HEK293 (cell line): ENCODE measurements at regions not wholly inside any gene's neighbourhood (a gene's known extent, or its start where the extent isn't known, plus 50 kb on each side); places are given as distances from the start of the nearest gene placed in this dataset.

Experiments used
- GLIS1 ChIP-seq: fragments of 450-650 bp; formaldehyde crosslinking; IDR thresholded peaks from 2 replicates; pipeline ENCODE4 v1.5.1; 2016; ENCODE audit warnings: missing biosample characterization, missing genetic modification characterization
- KLF16 ChIP-seq: fragments of 450-650 bp; formaldehyde crosslinking; IDR thresholded peaks from 2 replicates; pipeline ENCODE4 v1.5.1; 2017; ENCODE audit warnings: missing biosample characterization, missing genetic modification characterization
- MYNN ChIP-seq: fragments of 450-650 bp; formaldehyde crosslinking; IDR thresholded peaks from 2 replicates; pipeline ENCODE4 v1.5.1; 2016; ENCODE audit warnings: missing biosample characterization, missing genetic modification characterization, borderline replicate concordance
- ZBTB21 ChIP-seq: fragments of 450-650 bp; formaldehyde crosslinking; IDR thresholded peaks from 2 replicates; pipeline ENCODE4 v1.5.1; 2017; ENCODE audit warnings: missing biosample characterization, missing genetic modification characterization
- ZNF114 ChIP-seq: fragments of 450-650 bp; formaldehyde crosslinking; IDR thresholded peaks from 2 replicates; pipeline ENCODE4 v1.5.0; 2017; ENCODE audit warnings: missing biosample characterization, missing genetic modification characterization
- ZNF776 ChIP-seq: fragments of 450-650 bp; formaldehyde crosslinking; IDR thresholded peaks from 2 replicates; pipeline ENCODE4 v1.5.0; 2017; ENCODE audit warnings: missing biosample characterization, missing genetic modification characterization, borderline replicate concordance
- ZSCAN30 ChIP-seq: fragments of 450-650 bp; IDR thresholded peaks from 2 replicates; pipeline ENCODE4 v1.5.1; 2018; ENCODE audit warnings: missing biosample characterization, mild to moderate bottlenecking, missing genetic modification characterization, moderate library complexity
- TF ChIP-seq, protein P1 (sequence below): fragments of 450-650 bp; formaldehyde crosslinking; IDR thresholded peaks from 2 replicates; pipeline ENCODE4 v1.5.1; 2016; ENCODE audit warnings: missing biosample characterization, missing genetic modification characterization
- TF ChIP-seq, protein P2 (sequence below): fragments of 450-650 bp; formaldehyde crosslinking; IDR thresholded peaks from 2 replicates; pipeline ENCODE4 v1.5.1; 2016; ENCODE audit warnings: missing biosample characterization, missing genetic modification characterization
- TF ChIP-seq, protein P3 (sequence below): fragments of 450-650 bp; formaldehyde crosslinking; IDR thresholded peaks from 2 replicates; pipeline ENCODE4 v1.5.1; 2016; ENCODE audit warnings: missing biosample characterization, missing genetic modification characterization

DNA sequence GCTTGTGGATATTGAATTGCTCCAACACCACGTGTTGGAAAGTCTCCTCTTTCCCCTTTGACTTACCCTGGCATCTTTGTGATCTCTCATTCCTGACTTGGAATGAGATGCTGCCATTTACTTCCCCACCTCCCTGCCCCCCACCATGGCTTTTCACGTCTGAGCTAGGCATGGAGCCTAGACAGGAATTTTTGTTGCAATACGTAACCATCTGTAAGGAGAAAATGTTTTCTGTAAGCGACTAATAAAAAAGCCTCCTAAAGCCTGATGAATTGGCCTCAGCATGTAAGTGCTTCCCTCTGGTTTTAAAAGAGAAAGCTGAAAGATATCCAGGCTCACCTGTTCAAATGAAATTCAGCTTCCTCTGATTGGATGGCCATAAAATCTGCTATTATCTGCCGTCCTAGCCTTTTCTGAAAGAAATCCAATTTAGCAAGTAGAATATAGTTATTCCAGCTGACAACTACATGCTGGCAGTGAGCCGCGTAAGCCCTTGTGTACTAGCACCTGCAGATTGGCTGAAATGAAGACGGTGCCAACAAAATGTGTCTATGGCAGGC, 200.1 kb downstream of the NSG2 start:
- TF ChIP-seq, protein P1, sequence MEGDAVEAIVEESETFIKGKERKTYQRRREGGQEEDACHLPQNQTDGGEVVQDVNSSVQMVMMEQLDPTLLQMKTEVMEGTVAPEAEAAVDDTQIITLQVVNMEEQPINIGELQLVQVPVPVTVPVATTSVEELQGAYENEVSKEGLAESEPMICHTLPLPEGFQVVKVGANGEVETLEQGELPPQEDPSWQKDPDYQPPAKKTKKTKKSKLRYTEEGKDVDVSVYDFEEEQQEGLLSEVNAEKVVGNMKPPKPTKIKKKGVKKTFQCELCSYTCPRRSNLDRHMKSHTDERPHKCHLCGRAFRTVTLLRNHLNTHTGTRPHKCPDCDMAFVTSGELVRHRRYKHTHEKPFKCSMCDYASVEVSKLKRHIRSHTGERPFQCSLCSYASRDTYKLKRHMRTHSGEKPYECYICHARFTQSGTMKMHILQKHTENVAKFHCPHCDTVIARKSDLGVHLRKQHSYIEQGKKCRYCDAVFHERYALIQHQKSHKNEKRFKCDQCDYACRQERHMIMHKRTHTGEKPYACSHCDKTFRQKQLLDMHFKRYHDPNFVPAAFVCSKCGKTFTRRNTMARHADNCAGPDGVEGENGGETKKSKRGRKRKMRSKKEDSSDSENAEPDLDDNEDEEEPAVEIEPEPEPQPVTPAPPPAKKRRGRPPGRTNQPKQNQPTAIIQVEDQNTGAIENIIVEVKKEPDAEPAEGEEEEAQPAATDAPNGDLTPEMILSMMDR (tag by site-specific recombination): no peak
- no peak for TF ChIP-seq GLIS1 (tag by site-specific recombination)
- no peak for TF ChIP-seq ZBTB21 (tag by site-specific recombination)
- TF ChIP-seq ZNF114 (tag by site-specific recombination): no peak
- TF ChIP-seq KLF16 (tag by site-specific recombination): no peak
- no peak for TF ChIP-seq ZNF776 (tag by site-specific recombination)
- no peak for TF ChIP-seq MYNN
- TF ChIP-seq, protein P2, sequence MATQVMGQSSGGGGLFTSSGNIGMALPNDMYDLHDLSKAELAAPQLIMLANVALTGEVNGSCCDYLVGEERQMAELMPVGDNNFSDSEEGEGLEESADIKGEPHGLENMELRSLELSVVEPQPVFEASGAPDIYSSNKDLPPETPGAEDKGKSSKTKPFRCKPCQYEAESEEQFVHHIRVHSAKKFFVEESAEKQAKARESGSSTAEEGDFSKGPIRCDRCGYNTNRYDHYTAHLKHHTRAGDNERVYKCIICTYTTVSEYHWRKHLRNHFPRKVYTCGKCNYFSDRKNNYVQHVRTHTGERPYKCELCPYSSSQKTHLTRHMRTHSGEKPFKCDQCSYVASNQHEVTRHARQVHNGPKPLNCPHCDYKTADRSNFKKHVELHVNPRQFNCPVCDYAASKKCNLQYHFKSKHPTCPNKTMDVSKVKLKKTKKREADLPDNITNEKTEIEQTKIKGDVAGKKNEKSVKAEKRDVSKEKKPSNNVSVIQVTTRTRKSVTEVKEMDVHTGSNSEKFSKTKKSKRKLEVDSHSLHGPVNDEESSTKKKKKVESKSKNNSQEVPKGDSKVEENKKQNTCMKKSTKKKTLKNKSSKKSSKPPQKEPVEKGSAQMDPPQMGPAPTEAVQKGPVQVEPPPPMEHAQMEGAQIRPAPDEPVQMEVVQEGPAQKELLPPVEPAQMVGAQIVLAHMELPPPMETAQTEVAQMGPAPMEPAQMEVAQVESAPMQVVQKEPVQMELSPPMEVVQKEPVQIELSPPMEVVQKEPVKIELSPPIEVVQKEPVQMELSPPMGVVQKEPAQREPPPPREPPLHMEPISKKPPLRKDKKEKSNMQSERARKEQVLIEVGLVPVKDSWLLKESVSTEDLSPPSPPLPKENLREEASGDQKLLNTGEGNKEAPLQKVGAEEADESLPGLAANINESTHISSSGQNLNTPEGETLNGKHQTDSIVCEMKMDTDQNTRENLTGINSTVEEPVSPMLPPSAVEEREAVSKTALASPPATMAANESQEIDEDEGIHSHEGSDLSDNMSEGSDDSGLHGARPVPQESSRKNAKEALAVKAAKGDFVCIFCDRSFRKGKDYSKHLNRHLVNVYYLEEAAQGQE: no peak
- no peak for TF ChIP-seq ZSCAN30 (tag by site-specific recombination)
- TF ChIP-seq, protein P3, sequence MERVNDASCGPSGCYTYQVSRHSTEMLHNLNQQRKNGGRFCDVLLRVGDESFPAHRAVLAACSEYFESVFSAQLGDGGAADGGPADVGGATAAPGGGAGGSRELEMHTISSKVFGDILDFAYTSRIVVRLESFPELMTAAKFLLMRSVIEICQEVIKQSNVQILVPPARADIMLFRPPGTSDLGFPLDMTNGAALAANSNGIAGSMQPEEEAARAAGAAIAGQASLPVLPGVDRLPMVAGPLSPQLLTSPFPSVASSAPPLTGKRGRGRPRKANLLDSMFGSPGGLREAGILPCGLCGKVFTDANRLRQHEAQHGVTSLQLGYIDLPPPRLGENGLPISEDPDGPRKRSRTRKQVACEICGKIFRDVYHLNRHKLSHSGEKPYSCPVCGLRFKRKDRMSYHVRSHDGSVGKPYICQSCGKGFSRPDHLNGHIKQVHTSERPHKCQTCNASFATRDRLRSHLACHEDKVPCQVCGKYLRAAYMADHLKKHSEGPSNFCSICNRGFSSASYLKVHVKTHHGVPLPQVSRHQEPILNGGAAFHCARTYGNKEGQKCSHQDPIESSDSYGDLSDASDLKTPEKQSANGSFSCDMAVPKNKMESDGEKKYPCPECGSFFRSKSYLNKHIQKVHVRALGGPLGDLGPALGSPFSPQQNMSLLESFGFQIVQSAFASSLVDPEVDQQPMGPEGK (tag by site-specific recombination): no peak
